ENCODE measurements at regions not wholly inside any gene's neighbourhood (a gene's known extent, or its start where the extent isn't known, plus 50 kb on each side); places are given as distances from the start of the nearest gene placed in this dataset.

DNA sequence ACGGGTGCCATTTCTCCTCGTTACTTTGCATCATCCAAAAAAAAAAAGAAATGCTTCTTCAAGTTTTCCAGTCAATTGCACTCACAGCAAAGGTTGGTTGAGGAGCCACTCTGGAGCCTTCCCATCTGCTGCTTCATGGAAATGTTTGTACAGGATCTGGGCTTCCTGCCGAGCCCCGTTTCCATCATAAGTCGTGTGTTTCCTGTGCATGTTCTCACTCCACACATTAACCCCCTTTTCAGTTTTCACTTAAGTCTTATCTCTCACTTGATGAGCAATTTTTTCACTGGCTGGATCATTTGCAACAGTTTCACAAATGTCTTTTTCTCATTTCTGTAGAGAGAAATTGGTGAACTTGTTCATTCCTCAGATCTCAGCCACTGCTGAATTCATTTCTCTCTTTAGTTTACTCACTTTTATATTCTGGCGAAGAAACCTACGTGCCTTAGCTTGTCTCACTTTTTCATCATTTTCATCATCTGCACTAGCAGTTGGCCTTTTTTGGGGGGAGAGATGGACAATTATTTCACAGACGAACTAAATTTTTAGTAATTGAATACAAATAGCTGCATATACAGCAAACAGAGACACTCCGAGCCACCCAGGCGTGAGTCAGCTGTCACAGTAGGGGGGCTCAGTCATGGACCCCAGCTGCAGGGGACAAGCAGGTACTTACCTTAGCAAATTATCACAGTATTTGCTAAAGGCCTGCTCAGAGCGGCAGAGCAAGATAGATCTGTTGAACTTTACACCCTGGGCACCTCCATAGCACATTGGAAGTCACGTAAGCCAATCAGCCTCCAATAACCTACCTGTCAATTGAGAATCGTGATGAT lies 750.8 kb upstream of the ID2 start:
- TF ChIP-seq, protein P1, sequence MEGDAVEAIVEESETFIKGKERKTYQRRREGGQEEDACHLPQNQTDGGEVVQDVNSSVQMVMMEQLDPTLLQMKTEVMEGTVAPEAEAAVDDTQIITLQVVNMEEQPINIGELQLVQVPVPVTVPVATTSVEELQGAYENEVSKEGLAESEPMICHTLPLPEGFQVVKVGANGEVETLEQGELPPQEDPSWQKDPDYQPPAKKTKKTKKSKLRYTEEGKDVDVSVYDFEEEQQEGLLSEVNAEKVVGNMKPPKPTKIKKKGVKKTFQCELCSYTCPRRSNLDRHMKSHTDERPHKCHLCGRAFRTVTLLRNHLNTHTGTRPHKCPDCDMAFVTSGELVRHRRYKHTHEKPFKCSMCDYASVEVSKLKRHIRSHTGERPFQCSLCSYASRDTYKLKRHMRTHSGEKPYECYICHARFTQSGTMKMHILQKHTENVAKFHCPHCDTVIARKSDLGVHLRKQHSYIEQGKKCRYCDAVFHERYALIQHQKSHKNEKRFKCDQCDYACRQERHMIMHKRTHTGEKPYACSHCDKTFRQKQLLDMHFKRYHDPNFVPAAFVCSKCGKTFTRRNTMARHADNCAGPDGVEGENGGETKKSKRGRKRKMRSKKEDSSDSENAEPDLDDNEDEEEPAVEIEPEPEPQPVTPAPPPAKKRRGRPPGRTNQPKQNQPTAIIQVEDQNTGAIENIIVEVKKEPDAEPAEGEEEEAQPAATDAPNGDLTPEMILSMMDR (IDR thresholded peaks at IDR 0.05), result no peak
- Histone ChIP-seq H3K9ac (no peak overlapping the region), H2AFZ (no peak overlapping the region), H3K36me3 (ENCODE audit: control insufficient read depth, insufficient read depth, low read length) (no peaks in the 10 kb centered on the region), H3K27ac (no peak overlapping the region), H3K4me1 (no peaks in the 10 kb centered on the region), H3K4me3 (ENCODE audit: low read depth, low read length) (no peak overlapping the region), H3K4me2 (ENCODE audit: low read length) (no peak overlapping the region), H3K27me3 (ENCODE audit: control insufficient read depth, insufficient read depth, low read length) (no peaks in the 10 kb centered on the region), H3K79me2 (no peaks in the 10 kb centered on the region), H3K9me3 (ENCODE audit: control insufficient read depth, low read length) (no peaks in the 10 kb centered on the region)

DNA sequence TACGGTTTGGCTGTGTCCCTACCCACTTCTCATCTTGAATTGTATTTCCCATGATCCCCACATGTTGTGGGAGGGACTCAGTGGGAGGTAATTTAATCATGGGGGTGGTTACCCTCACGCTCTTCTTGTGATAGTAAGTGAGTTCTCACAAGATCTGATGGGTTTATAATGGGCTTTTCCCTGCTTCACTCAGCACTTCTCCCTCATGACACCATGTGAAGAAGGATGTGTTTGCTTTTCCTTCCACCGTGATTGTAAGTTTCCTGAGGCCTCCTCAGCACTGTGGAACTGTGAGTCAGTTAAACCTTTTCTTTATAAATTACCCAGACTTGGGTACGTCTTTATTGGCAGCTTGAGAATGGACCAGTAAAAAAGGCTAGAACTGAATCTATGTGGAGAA lies 750.0 kb upstream of the ID2 start:
- Histone ChIP-seq H3K27me3 (ENCODE audit: control insufficient read depth, insufficient read depth, low read length) (no peaks in the 10 kb centered on the region), H3K4me3 (ENCODE audit: low read depth, low read length) (no peak overlapping the region), H3K36me3 (ENCODE audit: control insufficient read depth, insufficient read depth, low read length) (no peaks in the 10 kb centered on the region), H3K9me3 (ENCODE audit: control insufficient read depth, low read length) (no peaks in the 10 kb centered on the region), H2AFZ (no peak overlapping the region), H3K9ac (no peak overlapping the region), H3K4me1 (no peaks in the 10 kb centered on the region), H3K79me2 (no peaks in the 10 kb centered on the region), H3K4me2 (ENCODE audit: low read length) (no peak overlapping the region), H3K27ac (no peak overlapping the region)
- TF ChIP-seq, protein P1 (IDR thresholded peaks at IDR 0.05), result no peak

DNA sequence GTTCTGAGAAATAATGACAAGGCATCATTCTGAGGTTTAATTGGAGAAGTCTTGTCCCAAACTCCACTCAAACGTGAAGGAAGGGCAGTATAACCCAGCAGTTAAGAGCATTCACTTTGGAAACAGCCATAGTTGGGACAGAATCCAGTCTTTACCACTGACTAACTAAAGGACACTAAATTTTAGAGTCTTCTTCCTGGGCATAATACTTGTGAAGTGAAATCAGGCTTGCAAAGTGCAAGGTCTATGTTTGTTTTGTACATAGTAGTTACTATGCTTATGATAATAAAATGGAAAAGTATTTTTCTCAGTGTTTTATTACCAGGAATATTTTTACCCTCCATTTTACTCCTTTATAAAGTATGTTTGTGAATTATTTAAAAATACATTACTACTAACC lies 748.2 kb upstream of the ID2 start:
- Histone ChIP-seq H3K36me3 (ENCODE audit: control insufficient read depth, insufficient read depth, low read length) (no peaks in the 10 kb centered on the region), H3K4me1 (no peaks in the 10 kb centered on the region), H3K27me3 (ENCODE audit: control insufficient read depth, insufficient read depth, low read length) (no peaks in the 10 kb centered on the region), H3K9me3 (ENCODE audit: control insufficient read depth, low read length) (no peaks in the 10 kb centered on the region), H3K27ac (no peak overlapping the region), H3K4me3 (ENCODE audit: low read depth, low read length) (no peak overlapping the region), H3K9ac (no peak overlapping the region), H2AFZ (no peak overlapping the region), H3K79me2 (no peaks in the 10 kb centered on the region), H3K4me2 (ENCODE audit: low read length) (no peak overlapping the region)
- TF ChIP-seq, protein P1 (IDR thresholded peaks at IDR 0.05), result no peak

DNA sequence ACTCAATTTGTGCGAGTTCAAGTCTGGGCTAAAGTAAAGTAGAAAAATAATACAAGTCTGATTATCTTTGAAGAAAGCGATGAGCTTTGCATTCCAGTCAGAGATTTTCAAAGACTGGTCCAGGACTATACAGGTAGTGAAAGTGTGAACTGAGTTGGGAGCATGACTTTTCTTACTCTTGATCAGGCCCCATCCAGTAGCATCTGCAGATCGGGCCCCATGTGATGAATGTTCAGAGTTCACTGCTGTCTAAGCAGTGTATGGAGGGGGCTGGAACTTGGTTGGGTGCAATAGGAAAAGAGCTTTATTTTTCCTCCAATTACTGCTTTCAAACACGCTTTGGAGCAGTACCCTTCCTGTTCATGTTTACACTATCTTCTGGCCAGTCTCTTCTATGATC lies 747.4 kb upstream of the ID2 start:
- Histone ChIP-seq H3K9me3 (ENCODE audit: control insufficient read depth, low read length) (no peaks in the 10 kb centered on the region), H3K27ac (no peak overlapping the region), H2AFZ (no peak overlapping the region), H3K36me3 (ENCODE audit: control insufficient read depth, insufficient read depth, low read length) (no peaks in the 10 kb centered on the region), H3K27me3 (ENCODE audit: control insufficient read depth, insufficient read depth, low read length) (no peaks in the 10 kb centered on the region), H3K4me1 (no peaks in the 10 kb centered on the region), H3K4me2 (ENCODE audit: low read length) (no peak overlapping the region), H3K79me2 (no peaks in the 10 kb centered on the region), H3K9ac (no peak overlapping the region), H3K4me3 (ENCODE audit: low read depth, low read length) (no peak overlapping the region)
- TF ChIP-seq, protein P1 (IDR thresholded peaks at IDR 0.05), result no peak

DNA sequence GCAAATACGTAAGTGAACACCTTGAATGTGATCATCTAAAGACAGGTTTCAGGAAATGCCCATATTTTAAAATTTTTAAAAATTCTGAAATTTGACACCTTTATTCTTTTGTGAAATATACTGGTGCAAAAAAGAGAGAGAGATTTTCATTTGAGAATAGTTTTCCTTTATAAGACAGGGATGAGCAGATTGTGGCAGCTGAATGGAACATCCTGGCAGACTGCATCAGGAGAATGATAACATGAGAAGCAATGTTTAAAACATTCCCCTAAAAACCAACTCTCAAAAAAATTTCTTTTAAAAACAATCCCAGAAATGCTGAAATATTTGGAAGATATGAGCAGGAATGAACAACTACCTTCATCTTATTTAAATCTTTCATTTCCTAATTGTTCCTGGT lies 744.8 kb upstream of the ID2 start:
- no peaks in the 10 kb centered on the region for H3K79me2 ChIP-seq
- no peak overlapping the region for H2AFZ ChIP-seq
- no peaks in the 10 kb centered on the region for H3K9me3 ChIP-seq (ENCODE audit: control insufficient read depth, low read length)
- no peak overlapping the region for H3K4me2 ChIP-seq (ENCODE audit: low read length)
- TF ChIP-seq, protein P1 (IDR thresholded peaks at IDR 0.05), result no peak
- no peaks in the 10 kb centered on the region for H3K36me3 ChIP-seq (ENCODE audit: control insufficient read depth, insufficient read depth, low read length)
- H3K4me3 ChIP-seq (ENCODE audit: low read depth, low read length), result no peak overlapping the region
- no peaks in the 10 kb centered on the region for H3K27me3 ChIP-seq (ENCODE audit: control insufficient read depth, insufficient read depth, low read length)
- H3K9ac ChIP-seq, result no peak overlapping the region
- H3K4me1 ChIP-seq, result no peaks in the 10 kb centered on the region
- H3K27ac ChIP-seq, result no peak overlapping the region

Measured in parathyroid adenoma (tissue), 2 donors.